Prostate gland (tissue), 2 donors: ENCODE measurements at regions not wholly inside any gene's neighbourhood (a gene's known extent, or its start where the extent isn't known, plus 50 kb on each side); places are given as distances from the start of the nearest gene placed in this dataset.

Source experiments
- CTCF ChIP-seq, 4 experiments: fragments of 200-600 bp in 2 of 4; fragments of 450-650 bp in 2 of 4; sonication (generic) in 2 of 4; IDR thresholded peaks; 1 replicate in 3 of 4; 2 replicates in 1 of 4; pipeline ENCODE4 v1.5.1; 2016 to 2019; ENCODE audit warnings: antibody characterized with exemption in 4 of 4, mild to moderate bottlenecking in 2 of 4, moderate library complexity in 2 of 4
- POLR2A ChIP-seq: fragments of 450-650 bp; IDR thresholded peaks from one replicate; pipeline ENCODE4 v1.6.1; 2016; ENCODE audit warnings: antibody characterized with exemption, mild to moderate bottlenecking
- POLR2AphosphoS5 ChIP-seq: sonication (generic); formaldehyde crosslinking; IDR thresholded peaks from one replicate; pipeline ENCODE4 v1.6.1; 2017; ENCODE audit warnings: antibody characterized with exemption

DNA sequence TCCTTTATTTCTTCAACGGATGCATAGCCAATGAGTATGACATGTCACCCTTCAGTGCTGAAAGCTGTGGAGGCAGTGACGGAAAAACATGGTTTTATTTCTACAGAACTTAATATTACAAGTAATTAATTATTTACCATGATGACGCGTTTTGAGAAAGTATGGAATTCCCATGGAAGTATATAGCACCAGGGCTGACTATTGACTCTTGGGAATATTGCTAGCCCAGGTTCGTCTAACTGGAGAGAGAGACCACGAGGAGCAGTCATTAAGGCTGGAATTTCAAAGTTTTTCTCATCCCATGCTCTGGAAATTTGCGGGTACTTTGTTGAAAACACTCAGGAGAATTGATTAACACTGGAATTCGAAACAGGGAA is 155.2 kb upstream of the PRSS16 start:
- TF ChIP-seq CTCF (IDR thresholded peaks at IDR 0.05) (no peak), POLR2A (no peak), POLR2AphosphoS5 (no peak)
